ENCODE measurements at regions not wholly inside any gene's neighbourhood (a gene's known extent, or its start where the extent isn't known, plus 50 kb on each side); places are given as distances from the start of the nearest gene placed in this dataset.

- WGBS (ENCODE audit: insufficient coverage, low coverage, missing lambda C conversion rate): 0% methylated on average over 3 of the region's 3 CpGs
Observed at GRCh38 chr10:129171812-129172211, 295.2 kb upstream of the MGMT start.

More at GRCh38 chr10:129171812-129172211, 295.2 kb upstream of the MGMT start:
- no peak for ATAC-seq
- Histone ChIP-seq H2AFZ (ENCODE audit: low read depth, low read length) (no peak overlapping the region), H4K20me1 (replicated peaks; ENCODE audit: control insufficient read depth, insufficient read depth, low read length) (no peaks in the 10 kb centered on the region), H3K27ac (ENCODE audit: extremely low read depth, low read depth, low read length) (no peak overlapping the region), H3K9me3 (replicated peaks; ENCODE audit: control insufficient read depth, insufficient read depth, low read depth, low read length) (no peaks in the 10 kb centered on the region), H3K36me3 (ENCODE audit: control insufficient read depth, insufficient read depth, low read length) (no peaks in the 10 kb centered on the region), H3K9ac (ENCODE audit: insufficient read depth in 1 of 2, low read depth in 2 of 2, low read length in 2 of 2) (no peak overlapping the region), H3K79me2 (ENCODE audit: control insufficient read depth, insufficient read depth, low read length) (no peaks in the 10 kb centered on the region), H3K27me3 (ENCODE audit: control insufficient read depth in 2 of 2, insufficient read depth in 2 of 2, low read length in 2 of 2) (no peaks in the 10 kb centered on the region; a peak in 1 of 5 replicates), H3K4me2 (ENCODE audit: insufficient read depth, low read length) (no peak overlapping the region), H3K4me3 (no peak overlapping the region), H3K9me1 (ENCODE audit: control insufficient read depth, insufficient read depth, low read length) (no peaks in the 10 kb centered on the region), H3K4me1 (replicated peaks in 1 of 2; ENCODE audit: control insufficient read depth in 2 of 2, insufficient read depth in 2 of 2, low read length in 2 of 2) (no peaks in the 10 kb centered on the region)
- DNase-seq (ENCODE audit: extremely low read depth in 1 of 4, low spot score in 3 of 4): no peak
- ChIA-PET CTCF (ENCODE audit: low intra/inter-chr PET ratio) (no interaction called here), POLR2A (interaction anchor here (0.6 kb wide), 1 partner anchor 939 kb away, joined by 3 read pairs; no protein-coding TSS in a partner anchor)
- TF ChIP-seq GTF2A2 (tag; IDR thresholded peaks at IDR 0.05) (no peak), MECOM (CRISPR knock-in tag; IDR thresholded peaks at IDR 0.05) (no peak), GATA2 (CRISPR knock-in tag; IDR thresholded peaks at IDR 0.05) (no peak), ZNF324 (CRISPR knock-in tag; IDR thresholded peaks at IDR 0.05) (no peak), BRCA1 (IDR thresholded peaks at IDR 0.05) (no peak), BRCA1 (CRISPR knock-in tag; IDR thresholded peaks at IDR 0.05) (no peak), ELF2 (CRISPR knock-in tag; IDR thresholded peaks at IDR 0.05) (no peak), KLF1 (tag; IDR thresholded peaks at IDR 0.05) (no peak), ZNF644 (tag; IDR thresholded peaks at IDR 0.05; ENCODE audit: low read depth) (no peak), SP2 (IDR thresholded peaks at IDR 0.05; ENCODE audit: extremely low read depth, low read depth, low read length, poor library complexity, severe bottlenecking) (no peak), ARID1B (IDR thresholded peaks at IDR 0.05) (no peak), STAT5A (IDR thresholded peaks at IDR 0.05; ENCODE audit: borderline replicate concordance, low read length) (no peak), HEY1 (CRISPR knock-in tag; IDR thresholded peaks at IDR 0.05; ENCODE audit: borderline replicate concordance) (no peak), HMG20B (CRISPR knock-in tag; IDR thresholded peaks at IDR 0.05) (no peak), U2AF1 (optimal IDR thresholded peaks at IDR 0.05; ENCODE audit: low read depth, low read length) (no peak), SNIP1 (IDR thresholded peaks at IDR 0.05; ENCODE audit: low read depth) (no peak), ZNF197 (CRISPR knock-in tag; IDR thresholded peaks at IDR 0.05; ENCODE audit: low read depth) (no peak), RBM15 (IDR thresholded peaks at IDR 0.05; ENCODE audit: insufficient read depth, low read length) (no peak)
- TF ChIP-seq, protein P1, sequence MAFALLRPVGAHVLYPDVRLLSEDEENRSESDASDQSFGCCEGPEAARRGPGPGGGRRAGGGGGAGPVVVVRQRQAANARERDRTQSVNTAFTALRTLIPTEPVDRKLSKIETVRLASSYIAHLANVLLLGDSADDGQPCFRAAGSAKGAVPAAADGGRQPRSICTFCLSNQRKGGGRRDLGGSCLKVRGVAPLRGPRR (CRISPR knock-in tag; IDR thresholded peaks at IDR 0.05): no peak
- TF ChIP-seq, protein P2, sequence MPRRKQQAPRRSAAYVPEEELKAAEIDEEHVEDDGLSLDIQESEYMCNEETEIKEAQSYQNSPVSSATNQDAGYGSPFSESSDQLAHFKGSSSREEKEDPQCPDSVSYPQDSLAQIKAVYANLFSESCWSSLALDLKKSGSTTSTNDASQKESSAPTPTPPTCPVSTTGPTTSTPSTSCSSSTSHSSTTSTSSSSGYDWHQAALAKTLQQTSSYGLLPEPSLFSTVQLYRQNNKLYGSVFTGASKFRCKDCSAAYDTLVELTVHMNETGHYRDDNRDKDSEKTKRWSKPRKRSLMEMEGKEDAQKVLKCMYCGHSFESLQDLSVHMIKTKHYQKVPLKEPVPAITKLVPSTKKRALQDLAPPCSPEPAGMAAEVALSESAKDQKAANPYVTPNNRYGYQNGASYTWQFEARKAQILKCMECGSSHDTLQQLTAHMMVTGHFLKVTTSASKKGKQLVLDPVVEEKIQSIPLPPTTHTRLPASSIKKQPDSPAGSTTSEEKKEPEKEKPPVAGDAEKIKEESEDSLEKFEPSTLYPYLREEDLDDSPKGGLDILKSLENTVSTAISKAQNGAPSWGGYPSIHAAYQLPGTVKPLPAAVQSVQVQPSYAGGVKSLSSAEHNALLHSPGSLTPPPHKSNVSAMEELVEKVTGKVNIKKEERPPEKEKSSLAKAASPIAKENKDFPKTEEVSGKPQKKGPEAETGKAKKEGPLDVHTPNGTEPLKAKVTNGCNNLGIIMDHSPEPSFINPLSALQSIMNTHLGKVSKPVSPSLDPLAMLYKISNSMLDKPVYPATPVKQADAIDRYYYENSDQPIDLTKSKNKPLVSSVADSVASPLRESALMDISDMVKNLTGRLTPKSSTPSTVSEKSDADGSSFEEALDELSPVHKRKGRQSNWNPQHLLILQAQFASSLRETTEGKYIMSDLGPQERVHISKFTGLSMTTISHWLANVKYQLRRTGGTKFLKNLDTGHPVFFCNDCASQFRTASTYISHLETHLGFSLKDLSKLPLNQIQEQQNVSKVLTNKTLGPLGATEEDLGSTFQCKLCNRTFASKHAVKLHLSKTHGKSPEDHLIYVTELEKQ (CRISPR knock-in tag; IDR thresholded peaks at IDR 0.05): no peak
- no TSS peak for BruUV-seq (replicated peaks)
- no peak for FAIRE-seq
- in situ Hi-C loops (cut with MboI): no loop called here
- intact Hi-C loops (cut with micrococcal nuclease): no loop called here

All from K562 (cell line).